B cell (primary cell): ENCODE measurements at regions not wholly inside any gene's neighbourhood (a gene's known extent, or its start where the extent isn't known, plus 50 kb on each side); places are given as distances from the start of the nearest gene placed in this dataset.

Source experiments
- ATAC-seq: fragments of 200-7000 bp; cut with Tn5 transposase; one replicate; pipeline ENCODE4 v1.10.0; 2021; ENCODE audit warnings: low read depth, mild to moderate bottlenecking, moderate number of reproducible peaks, moderate library complexity
- CTCF ChIA-PET: fragments of 350-600 bp; sonication (Branson Sonifier 250); formaldehyde crosslinking; loops from one replicate; lab custom pipeline; 2021; ENCODE audit warnings: antibody characterized with exemption, inconsistent platforms; lab: Charles Lee
- POLR2A ChIA-PET: fragments of 350-600 bp; sonication (Branson Sonifier 250); formaldehyde crosslinking; loops from one replicate; lab custom pipeline; 2021; ENCODE audit warnings: antibody characterized with exemption; lab: Charles Lee
- DNase-seq: peaks from one replicate; pipeline ENCODE4 v3.0.0; 2013
- H2AFZ ChIP-seq: 2 replicates; pipeline ENCODE4 v1.6.1; 2012; ENCODE audit warnings: mild to moderate bottlenecking, low read depth, low read length; ENCODE audit not compliant: insufficient read depth, poor library complexity, severe bottlenecking
- H3K27ac ChIP-seq, 2 donors: 1 replicate in 1 of 2; 2 replicates in 1 of 2; pipeline ENCODE4 v1.5.1; 2012 to 2013; ENCODE audit warnings: low read length in 2 of 2, mild to moderate bottlenecking in 2 of 2, moderate library complexity in 1 of 2
- H3K27me3 ChIP-seq, 4 experiments: fragments of 200-600 bp in 1 of 4; sonication (generic) in 1 of 4; replicated peaks in 1 of 4; 1 replicate in 2 of 4; 2 replicates in 2 of 4; pipeline versions ENCODE4 v1.6.1 to v1.7.0; 2013 to 2016; ENCODE audit warnings: low read length in 3 of 4, mild to moderate bottlenecking in 2 of 4, mixed read lengths in 1 of 4, moderate library complexity in 1 of 4; ENCODE audit not compliant: insufficient read depth in 4 of 4, control insufficient read depth in 3 of 4; ENCODE audit errors: control extremely low read depth in 1 of 4
- H3K36me3 ChIP-seq, 2 experiments: replicated peaks in 1 of 2; 1 replicate in 1 of 2; 2 replicates in 1 of 2; pipeline versions ENCODE4 v1.6.1 to v1.7.1; 2013; ENCODE audit warnings: low read length in 1 of 2; ENCODE audit not compliant: insufficient read depth in 2 of 2, control insufficient read depth in 1 of 2; ENCODE audit errors: control extremely low read depth in 1 of 2, extremely low read depth in 1 of 2
- H3K4me1 ChIP-seq, 2 donors: fragments of 200-600 bp in 1 of 2; sonication (generic) in 1 of 2; 1 replicate in 1 of 2; 2 replicates in 1 of 2; pipeline versions ENCODE4 v1.5.1 to v1.6.1; 2013 to 2017; ENCODE audit warnings: low read length in 2 of 2; ENCODE audit not compliant: control insufficient read depth in 2 of 2, insufficient read depth in 2 of 2
- H3K4me2 ChIP-seq: replicated peaks from 2 replicates; pipeline ENCODE3; 2012; ENCODE audit warnings: mild to moderate bottlenecking, low read depth, low read length; ENCODE audit not compliant: poor library complexity, severe bottlenecking
- H3K4me3 ChIP-seq, 5 experiments: fragments of 200-600 bp in 1 of 5; sonication (generic) in 1 of 5; 1 replicate in 3 of 5; 2 replicates in 2 of 5; pipeline versions ENCODE4 v1.5.1 to v1.7.0; 2011 to 2016; ENCODE audit warnings: low read length in 4 of 5, mild to moderate bottlenecking in 4 of 5, low read depth in 2 of 5, control low read depth in 1 of 5, moderate library complexity in 1 of 5; ENCODE audit not compliant: insufficient read depth in 1 of 5; ENCODE audit errors: control extremely low read depth in 1 of 5, extremely low read depth in 1 of 5
- H3K79me2 ChIP-seq: fragments of 200-600 bp; sonication (generic); one replicate; pipeline ENCODE4 v1.6.0; 2016; ENCODE audit warnings: low read length; ENCODE audit not compliant: control insufficient read depth, insufficient read depth
- H3K9ac ChIP-seq: fragments of 200-600 bp; sonication (generic); 2 replicates; pipeline ENCODE4 v1.6.1; 2017; ENCODE audit warnings: mild to moderate bottlenecking, low read length, moderate library complexity
- H3K9me3 ChIP-seq, 3 donors: one replicate each; pipeline versions ENCODE4 v1.6.1 to v1.7.1; 2013; ENCODE audit warnings: low read length in 2 of 3; ENCODE audit not compliant: control insufficient read depth in 2 of 3, insufficient read depth in 1 of 3; ENCODE audit errors: control extremely low read depth in 1 of 3
- H4K20me1 ChIP-seq: 2 replicates; pipeline ENCODE4 v1.6.0; 2012; ENCODE audit warnings: mild to moderate bottlenecking, low read length; ENCODE audit not compliant: insufficient read depth, control insufficient read depth, poor library complexity, severe bottlenecking
- H3K27ac Mint-ChIP-seq: one replicate; pipeline ENCODE4 v1.8.0; 2021; ENCODE audit warnings: mixed read lengths
- H3K27me3 Mint-ChIP-seq: one replicate; pipeline ENCODE4 v1.8.0; 2021; ENCODE audit warnings: mixed read lengths
- H3K4me1 Mint-ChIP-seq: one replicate; pipeline ENCODE4 v1.8.0; 2021; ENCODE audit warnings: mixed read lengths
- H3K4me3 Mint-ChIP-seq: one replicate; pipeline ENCODE4 v1.8.0; 2021; ENCODE audit warnings: mixed read lengths
- H3K9me3 Mint-ChIP-seq: one replicate; pipeline ENCODE4 v1.8.0; 2022; ENCODE audit warnings: mixed read lengths; ENCODE audit not compliant: insufficient read depth
- EZH2 ChIP-seq: IDR thresholded peaks from 2 replicates; pipeline ENCODE4 v1.6.1; 2012; ENCODE audit warnings: borderline replicate concordance, low read depth, mild to moderate bottlenecking, moderate library complexity, low read length; ENCODE audit not compliant: insufficient read depth, poor library complexity, severe bottlenecking
- WGBS: methylation state at CpG from one replicate; pipeline ENCODE4 v1.1.5; 2013; ENCODE audit warnings: missing lambda C conversion rate; ENCODE audit not compliant: insufficient coverage; 5-methylcytosine and 5-hydroxymethylcytosine counted together
- intact Hi-C: fragments of 100-400 bp; cut with micrococcal nuclease; formaldehyde crosslinking; loops from one replicate; pipeline ENCODE4 v1.10.0; 2022
- TF ChIP-seq, protein P1 (sequence below): fragments of 200-600 bp; IDR thresholded peaks from one replicate; pipeline ENCODE4 v1.8.0; 2022; ENCODE audit warnings: antibody characterized with exemption, mild to moderate bottlenecking

DNA sequence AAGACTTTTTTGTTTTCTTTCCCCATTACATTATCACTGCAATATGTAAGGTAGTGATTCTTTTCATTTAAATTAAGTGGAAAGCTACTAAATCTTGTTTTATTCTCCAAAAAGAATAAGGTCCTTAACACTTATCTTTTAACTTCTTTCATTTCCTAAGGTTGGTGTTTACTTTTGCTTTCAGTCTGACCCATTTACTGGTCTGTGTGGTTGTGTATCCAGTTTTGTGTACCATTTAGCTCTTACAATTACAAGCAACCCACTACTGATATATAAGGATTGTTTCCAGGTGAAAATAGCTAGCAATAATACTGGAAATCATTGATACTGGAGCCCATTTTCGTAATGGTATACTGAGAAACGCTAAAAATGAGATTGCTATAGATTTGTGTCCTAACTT lies 123.1 kb upstream of the CXorf66 start:
- intact Hi-C loops = loop anchor here (5.0 kb wide), 1 partner anchor 34 kb away; no protein-coding TSS in a partner anchor
- no peak overlapping the region for H3K4me2 ChIP-seq
- DNase-seq = no peak
- ChIA-PET CTCF (no interaction called here), POLR2A (no interaction called here)
- peaks cover 0 to 6% (median 0%) of the 10 kb centered on the region in 3 donors for H3K9me3 ChIP-seq
- H3K36me3 ChIP-seq = no peaks in the 10 kb centered on the region
- H3K4me1 Mint-ChIP-seq = peaks cover 2% of the 10 kb centered on the region
- H3K79me2 ChIP-seq = no peaks in the 10 kb centered on the region
- H3K4me1 ChIP-seq = peaks cover 8% of the 10 kb centered on the region in 2 donors
- no peak for ATAC-seq
- H4K20me1 ChIP-seq = no peaks in the 10 kb centered on the region
- no peak overlapping the region for H3K27ac ChIP-seq
- no peaks in the 10 kb centered on the region for H3K9me3 Mint-ChIP-seq
- H3K9ac ChIP-seq = no peak overlapping the region
- no peak for TF ChIP-seq EZH2
- TF ChIP-seq, protein P1, sequence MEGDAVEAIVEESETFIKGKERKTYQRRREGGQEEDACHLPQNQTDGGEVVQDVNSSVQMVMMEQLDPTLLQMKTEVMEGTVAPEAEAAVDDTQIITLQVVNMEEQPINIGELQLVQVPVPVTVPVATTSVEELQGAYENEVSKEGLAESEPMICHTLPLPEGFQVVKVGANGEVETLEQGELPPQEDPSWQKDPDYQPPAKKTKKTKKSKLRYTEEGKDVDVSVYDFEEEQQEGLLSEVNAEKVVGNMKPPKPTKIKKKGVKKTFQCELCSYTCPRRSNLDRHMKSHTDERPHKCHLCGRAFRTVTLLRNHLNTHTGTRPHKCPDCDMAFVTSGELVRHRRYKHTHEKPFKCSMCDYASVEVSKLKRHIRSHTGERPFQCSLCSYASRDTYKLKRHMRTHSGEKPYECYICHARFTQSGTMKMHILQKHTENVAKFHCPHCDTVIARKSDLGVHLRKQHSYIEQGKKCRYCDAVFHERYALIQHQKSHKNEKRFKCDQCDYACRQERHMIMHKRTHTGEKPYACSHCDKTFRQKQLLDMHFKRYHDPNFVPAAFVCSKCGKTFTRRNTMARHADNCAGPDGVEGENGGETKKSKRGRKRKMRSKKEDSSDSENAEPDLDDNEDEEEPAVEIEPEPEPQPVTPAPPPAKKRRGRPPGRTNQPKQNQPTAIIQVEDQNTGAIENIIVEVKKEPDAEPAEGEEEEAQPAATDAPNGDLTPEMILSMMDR = no peak
- peaks cover 8% of the 10 kb centered on the region for H3K27me3 Mint-ChIP-seq
- H3K4me3 Mint-ChIP-seq = no peak overlapping the region
- peaks cover 0 to 11% (median 4%) of the 10 kb centered on the region in 4 experiments for H3K27me3 ChIP-seq
- H2AFZ ChIP-seq = no peak overlapping the region
- H3K4me3 ChIP-seq = no peak overlapping the region
- no peak overlapping the region for H3K27ac Mint-ChIP-seq
- WGBS = no CpG with 5 or more reads among the region's 2 CpGs

DNA sequence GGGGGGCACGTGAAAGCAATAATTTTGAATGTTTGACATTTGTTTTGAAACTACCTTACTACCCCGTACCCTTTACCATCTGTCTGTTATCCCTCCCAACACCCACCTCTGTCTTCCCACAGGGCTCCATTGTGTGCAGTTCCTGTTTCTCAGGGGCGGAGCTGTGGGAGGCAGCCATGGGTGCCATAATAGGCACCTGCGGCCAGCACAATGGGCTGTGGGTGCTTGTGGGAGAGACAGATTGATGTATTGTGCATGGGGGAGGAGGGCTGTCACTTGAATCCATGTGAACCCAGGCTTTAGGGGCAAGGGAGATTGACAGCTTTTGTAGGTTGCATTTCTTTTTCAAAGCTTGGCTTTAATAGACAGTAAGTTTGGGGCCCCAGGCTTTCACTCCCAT lies 122.6 kb upstream of the CXorf66 start:
- H3K4me2 ChIP-seq = no peak overlapping the region
- peaks cover 2% of the 10 kb centered on the region for H3K4me1 Mint-ChIP-seq
- no peaks in the 10 kb centered on the region for H3K79me2 ChIP-seq
- no peak for DNase-seq
- peaks cover 8% of the 10 kb centered on the region in 2 donors for H3K4me1 ChIP-seq
- H2AFZ ChIP-seq = no peak overlapping the region
- H3K36me3 ChIP-seq = no peaks in the 10 kb centered on the region
- TF ChIP-seq, protein P1 = no peak
- TF ChIP-seq EZH2 = no peak
- H3K27ac ChIP-seq = no peak overlapping the region
- peaks cover 0 to 6% (median 0%) of the 10 kb centered on the region in 3 donors for H3K9me3 ChIP-seq
- ATAC-seq = no peak
- peaks cover 0 to 11% (median 4%) of the 10 kb centered on the region in 4 experiments for H3K27me3 ChIP-seq
- H3K9ac ChIP-seq = no peak overlapping the region
- H3K4me3 ChIP-seq = no peak overlapping the region
- H3K4me3 Mint-ChIP-seq = no peak overlapping the region
- ChIA-PET POLR2A (no interaction called here), CTCF (no interaction called here)
- H3K9me3 Mint-ChIP-seq = no peaks in the 10 kb centered on the region
- H4K20me1 ChIP-seq = no peaks in the 10 kb centered on the region
- WGBS = no CpG with 5 or more reads among the region's 4 CpGs
- no peak overlapping the region for H3K27ac Mint-ChIP-seq
- intact Hi-C loops = loop anchor here (5.0 kb wide), 1 partner anchor 34 kb away; no protein-coding TSS in a partner anchor
- peaks cover 8% of the 10 kb centered on the region for H3K27me3 Mint-ChIP-seq
